ENCODE measurements at regions not wholly inside any gene's neighbourhood (a gene's known extent, or its start where the extent isn't known, plus 50 kb on each side); places are given as distances from the start of the nearest gene placed in this dataset.

DNA sequence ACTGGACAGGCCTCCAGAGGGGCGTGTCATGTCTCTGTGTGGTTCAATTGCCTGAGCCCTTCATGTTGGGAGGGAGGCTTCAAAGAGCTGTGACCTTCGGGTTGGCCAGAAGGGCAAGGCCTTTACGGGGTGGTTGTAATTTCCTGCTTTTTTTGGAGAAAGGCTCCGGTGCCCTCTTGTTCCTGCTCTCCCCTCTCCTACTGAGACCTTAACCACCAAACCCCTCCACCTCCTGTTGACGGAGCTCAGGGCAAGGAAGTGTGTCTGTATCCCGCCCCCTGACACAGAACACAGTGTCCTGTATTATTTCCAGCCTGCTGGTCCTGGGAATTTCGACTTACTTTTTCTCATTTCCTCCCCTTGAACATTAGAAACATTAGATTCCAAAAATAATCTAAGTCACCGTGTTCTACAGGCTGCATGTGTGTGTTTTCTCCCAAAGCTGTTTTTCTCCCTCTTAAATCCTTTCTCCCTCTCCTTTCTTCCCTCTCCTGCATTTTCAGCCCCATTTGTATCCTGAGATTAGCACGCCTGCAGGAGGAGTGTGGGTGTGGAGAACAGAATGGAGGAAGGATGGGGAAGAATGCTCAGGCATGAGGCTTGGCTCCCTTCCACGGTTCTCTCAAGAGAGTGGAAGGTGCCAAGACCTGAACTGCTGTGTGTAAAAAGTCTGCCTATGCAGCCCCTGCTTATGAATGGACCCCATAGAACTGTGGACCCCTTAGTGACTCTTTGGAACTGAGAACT, 285.4 kb upstream of the ROPN1 start:
- DNase-seq (ENCODE audit: low read depth), result peak; percentile 18

GRCh38 chr3:124281453-124282316, 289.8 kb upstream of the ROPN1 start:
- peak; percentile 57 for DNase-seq (ENCODE audit: low read depth)

GRCh38 chr3:124282751-124283651, 291.1 kb upstream of the ROPN1 start:
- no peak for DNase-seq (ENCODE audit: low read depth)

GRCh38 chr3:124283652-124284023, 291.7 kb upstream of the ROPN1 start:
- no peak for DNase-seq (ENCODE audit: low read depth)

- no peak for DNase-seq (ENCODE audit: low read depth)
These were observed 297.1 kb upstream of the ROPN1 start for GRCh38 chr3:124288996-124289395.

GRCh38 chr3:124291008-124291407, 299.1 kb upstream of the ROPN1 start:
- DNase-seq (ENCODE audit: low read depth), result no peak

- no peak for DNase-seq (ENCODE audit: low read depth)
These were observed 300.4 kb upstream of the ROPN1 start for GRCh38 chr3:124292329-124292728.

- DNase-seq (ENCODE audit: low read depth), result no peak
These were observed 301.7 kb upstream of the ROPN1 start for GRCh38 chr3:124293584-124293983.

DNA sequence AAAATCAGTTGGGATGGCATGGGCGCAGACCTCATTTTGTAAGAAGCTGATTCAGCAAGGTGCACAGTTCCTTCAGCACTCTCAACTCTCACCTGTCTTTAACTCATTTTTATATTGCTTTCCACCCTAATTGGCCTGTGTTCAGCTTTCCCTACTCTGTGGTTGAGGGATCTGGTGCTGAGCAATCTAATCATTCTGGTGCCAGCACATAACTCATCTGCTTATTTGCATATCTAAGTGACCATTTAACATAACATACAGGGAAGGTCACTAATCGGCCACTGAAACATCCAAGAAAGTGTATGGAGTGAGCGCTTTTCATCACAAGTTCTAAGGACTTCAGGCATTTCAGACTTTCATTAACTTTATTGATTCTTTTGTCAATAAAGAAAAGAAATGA, 303.4 kb upstream of the ROPN1 start:
- DNase-seq (ENCODE audit: low read depth), result no peak

DNA sequence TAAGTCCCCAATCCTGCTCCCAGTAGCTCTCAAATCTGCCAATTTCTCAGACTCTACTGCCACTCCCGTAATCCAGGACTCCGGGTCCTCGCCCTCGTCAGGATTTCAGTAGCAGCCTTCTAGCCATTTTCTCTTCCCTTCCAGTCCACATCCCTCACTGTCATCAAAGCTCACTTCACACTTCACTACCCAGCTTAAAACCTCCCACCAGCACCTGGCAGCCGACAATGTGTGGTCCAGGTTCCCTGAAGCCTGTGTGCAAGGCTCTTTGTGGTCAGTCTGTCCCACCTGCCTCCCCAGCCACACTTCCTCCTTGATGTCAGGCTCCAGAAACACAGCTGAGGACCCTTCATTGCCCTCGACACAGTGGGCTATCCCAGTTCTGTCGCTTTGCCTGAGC, 304.5 kb upstream of the ROPN1 start:
- DNase-seq (ENCODE audit: low read depth), result no peak

- DNase-seq (ENCODE audit: low read depth), result no peak
These were observed 305.4 kb upstream of the ROPN1 start for GRCh38 chr3:124297062-124297980.

DNA sequence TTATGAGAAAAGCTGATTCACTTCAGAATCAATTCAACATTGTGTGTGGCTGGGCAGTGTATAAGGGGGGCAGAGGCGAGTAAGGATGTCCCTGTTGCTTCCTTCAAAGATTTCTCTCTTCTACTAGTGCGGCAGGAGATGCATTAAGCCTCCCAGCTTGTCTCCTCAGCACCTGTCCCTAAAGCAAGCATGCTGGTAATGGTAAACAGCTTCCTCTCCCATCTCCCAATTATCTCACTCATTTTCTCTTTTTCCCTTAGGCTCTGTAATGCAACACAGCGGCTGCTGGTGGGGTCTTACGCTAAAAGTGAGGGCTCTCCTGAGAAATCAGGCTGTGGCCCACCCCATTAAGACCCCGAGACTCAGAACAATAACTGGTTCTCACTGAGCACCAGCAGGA, 306.4 kb upstream of the ROPN1 start:
- no peak for DNase-seq (ENCODE audit: low read depth)

- no peak for DNase-seq (ENCODE audit: low read depth)
These were observed 307.0 kb upstream of the ROPN1 start for GRCh38 chr3:124298951-124299350.

DNA sequence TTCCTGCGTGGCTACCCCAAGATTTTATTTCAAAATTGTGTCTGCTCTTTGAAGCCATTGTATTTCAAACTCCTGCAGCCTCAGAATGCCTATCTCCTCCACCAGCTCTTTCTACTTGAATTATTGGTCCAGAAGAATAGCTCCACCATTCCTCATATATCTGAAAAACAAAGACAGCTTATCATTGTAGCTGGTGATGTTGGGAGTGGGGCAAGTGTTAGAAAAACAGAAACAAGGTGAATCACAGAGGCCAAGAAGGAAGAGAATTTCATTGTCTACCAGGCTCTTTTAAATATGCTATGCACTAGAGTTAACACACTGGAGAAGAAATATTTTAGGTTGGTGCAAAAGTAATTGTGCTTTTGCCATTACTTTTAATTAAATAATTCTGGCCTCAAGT, 307.9 kb upstream of the ROPN1 start:
- DNase-seq (ENCODE audit: low read depth), result no peak

DNA sequence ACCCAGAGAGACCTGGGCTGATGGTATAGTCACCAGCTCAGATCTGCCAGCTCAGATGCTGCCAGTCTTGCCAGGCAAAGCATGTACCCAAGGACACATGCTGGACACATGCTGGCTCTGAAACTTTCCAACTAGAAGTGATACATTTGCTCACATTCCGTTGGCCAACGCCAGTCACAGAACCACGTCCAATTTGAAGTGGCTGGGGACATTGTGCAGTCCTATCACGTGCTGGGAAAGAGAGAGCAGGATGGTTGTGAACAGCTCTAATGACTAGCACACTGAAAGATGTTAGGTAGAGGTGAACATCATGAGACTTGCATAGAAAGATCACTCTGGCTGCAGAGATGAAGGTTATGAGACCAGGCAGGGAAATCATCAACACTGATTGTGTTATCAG, 308.5 kb upstream of the ROPN1 start:
- no peak for DNase-seq (ENCODE audit: low read depth)

- no peak for DNase-seq (ENCODE audit: low read depth)
These were observed 311.5 kb upstream of the ROPN1 start for GRCh38 chr3:124303305-124303910.

DNA sequence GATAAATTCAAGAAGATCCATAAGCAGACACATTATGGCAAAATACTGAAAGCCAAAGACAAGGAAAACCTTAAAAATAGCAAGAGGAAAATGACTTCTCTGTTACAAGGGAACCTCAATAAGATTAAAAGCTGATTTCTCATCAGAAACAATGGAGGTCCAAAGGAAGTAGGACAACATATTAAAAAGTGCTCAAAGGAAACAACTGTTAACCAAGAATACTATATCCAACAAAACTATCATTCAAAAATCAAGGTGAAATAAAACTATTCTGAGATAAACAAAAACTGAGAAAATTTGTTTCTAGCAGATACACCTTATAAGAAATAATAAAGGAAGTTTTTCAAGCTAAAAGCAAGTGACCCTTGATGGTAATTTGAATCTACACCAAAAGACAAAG, 314.7 kb upstream of the ROPN1 start:
- DNase-seq (ENCODE audit: low read depth), result no peak

DNA sequence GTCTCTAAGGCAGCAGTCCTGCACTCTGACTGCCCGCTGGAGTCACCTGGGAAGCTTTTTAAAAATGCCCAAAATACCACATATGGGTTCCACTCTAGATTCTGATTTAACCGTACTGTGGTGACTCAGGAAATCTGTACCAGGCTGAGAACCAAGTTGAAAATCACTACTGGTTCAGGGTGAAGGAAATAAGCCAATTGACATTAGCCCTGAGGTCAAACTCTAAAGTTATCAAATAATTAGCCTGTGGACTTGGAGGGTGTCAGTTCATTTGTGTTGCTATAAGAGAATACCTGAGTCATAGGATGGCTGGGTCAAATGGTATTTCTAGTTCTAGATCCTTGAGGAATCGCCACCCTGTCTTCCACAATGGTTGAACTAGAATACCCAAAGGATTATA, 321.7 kb upstream of the ROPN1 start:
- no peak for DNase-seq (ENCODE audit: low read depth)

GRCh38 chr3:124315215-124316033, 323.5 kb upstream of the ROPN1 start:
- peak; percentile 40 for DNase-seq (ENCODE audit: low read depth)

- no peak for DNase-seq (ENCODE audit: low read depth)
These were observed 324.0 kb upstream of the ROPN1 start for GRCh38 chr3:124316034-124316287.
